HG03135 (cell line): ENCODE measurements at regions not wholly inside any gene's neighbourhood (a gene's known extent, or its start where the extent isn't known, plus 50 kb on each side); places are given as distances from the start of the nearest gene placed in this dataset.

Source experiments
- ATAC-seq: cut with Tn5 transposase; IDR thresholded peaks from one replicate; pipeline ENCODE4 v1.9.1; 2021; ENCODE audit warnings: mild to moderate bottlenecking, moderate library complexity; ENCODE audit not compliant: unreplicated experiment

DNA sequence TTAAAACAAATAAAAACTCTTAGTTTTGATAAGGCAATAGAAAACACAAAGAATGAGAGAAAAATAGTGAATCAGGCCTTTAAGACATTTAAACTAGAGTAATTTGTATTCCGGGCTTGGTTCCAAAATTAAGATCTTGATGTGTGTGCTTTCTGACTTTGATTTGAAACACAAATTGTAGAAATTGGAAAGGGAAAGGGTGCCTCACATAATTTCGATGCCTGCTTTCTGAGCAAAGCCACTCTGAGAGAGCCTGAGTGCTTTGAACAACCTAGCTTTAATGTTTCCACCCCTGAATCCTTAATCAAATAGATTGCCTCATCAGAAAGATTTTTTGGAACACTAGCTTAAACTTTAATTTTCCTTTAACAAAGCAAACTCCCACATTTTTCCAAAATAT, 666.8 kb downstream of the PCDH18 start:
- no peak for ATAC-seq

DNA sequence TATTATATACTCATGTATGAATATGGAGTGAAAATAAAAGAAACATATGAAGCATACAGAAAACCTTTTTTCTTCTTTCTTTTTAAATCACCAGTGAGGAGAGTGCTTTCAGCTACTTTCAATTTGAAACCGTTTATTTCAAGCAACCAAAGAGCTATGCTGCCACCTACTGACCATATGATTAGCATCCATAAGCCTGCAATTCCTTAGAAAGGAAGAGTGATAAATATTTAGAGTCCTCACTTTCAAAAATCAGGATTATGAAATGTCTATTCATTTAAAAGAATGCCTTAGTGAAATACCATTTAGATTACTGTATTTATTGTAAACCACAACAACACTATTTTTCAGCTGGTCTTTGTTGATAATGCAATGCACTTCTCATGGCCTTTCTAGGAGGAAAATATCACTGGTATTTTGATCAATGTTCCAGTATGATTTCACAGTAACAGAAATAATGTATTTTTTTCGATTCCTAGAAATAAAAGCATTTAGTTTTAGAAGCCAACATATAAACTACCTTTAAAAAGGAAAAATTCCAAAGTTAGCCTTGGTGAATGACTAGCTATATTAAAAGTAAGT, 667.6 kb downstream of the PCDH18 start:
- ATAC-seq, result peak; percentile 86

DNA sequence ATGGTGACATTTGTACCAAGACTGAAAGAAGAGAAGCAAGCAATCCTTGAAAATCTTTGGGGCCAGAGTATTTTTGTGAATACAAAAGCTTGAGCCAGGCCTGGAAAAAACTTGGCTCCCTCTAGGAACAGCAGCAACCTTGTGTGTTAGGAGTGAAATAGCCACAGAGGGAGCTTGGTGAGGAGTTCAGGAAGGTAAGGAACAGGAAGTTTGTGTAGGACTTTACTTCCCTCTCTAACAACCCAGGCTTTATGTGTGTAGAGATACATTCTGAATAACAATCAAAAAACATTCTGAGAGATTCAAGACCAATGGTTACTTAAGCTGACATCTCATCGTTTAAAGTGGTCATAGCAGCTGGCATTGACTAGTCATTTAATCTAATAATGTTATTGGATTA, 668.5 kb downstream of the PCDH18 start:
- ATAC-seq, result no peak

DNA sequence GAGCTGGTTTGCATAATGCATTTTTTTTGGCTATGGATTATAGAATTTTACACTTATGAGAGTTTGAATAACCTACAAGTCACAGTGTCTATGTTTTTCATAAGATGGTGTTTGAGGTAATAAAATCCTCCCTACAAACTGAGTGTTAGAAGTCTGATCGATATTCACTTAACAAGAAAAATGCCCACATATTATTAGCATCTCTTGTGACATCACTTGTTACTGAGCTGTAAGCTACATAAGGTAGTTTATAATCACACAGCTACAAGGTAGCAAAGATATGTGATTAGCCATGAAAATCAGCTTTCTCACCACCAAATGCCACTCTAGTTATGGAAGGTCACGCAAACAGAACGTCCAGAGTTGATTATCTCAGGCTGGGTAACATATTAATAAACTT, 669.6 kb downstream of the PCDH18 start:
- ATAC-seq, result no peak

DNA sequence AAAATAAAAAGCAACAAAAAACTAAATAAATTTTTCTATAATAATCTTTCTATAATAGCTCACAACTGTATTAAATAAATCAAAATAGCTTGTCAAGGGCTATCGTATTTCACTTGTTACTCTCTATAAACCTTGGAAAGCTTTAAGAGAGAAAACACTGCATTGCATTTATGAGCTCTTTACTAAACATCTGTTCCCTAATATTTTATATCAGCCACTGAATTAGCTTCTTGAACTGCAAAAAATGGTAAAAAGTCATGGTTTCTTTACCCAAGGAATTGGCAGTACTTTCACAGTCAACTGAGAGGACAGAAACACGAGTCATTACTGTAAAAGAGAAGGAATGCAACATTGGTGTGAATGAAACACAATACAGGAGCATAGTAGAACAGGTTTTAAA, 671.2 kb downstream of the PCDH18 start:
- no peak for ATAC-seq

DNA sequence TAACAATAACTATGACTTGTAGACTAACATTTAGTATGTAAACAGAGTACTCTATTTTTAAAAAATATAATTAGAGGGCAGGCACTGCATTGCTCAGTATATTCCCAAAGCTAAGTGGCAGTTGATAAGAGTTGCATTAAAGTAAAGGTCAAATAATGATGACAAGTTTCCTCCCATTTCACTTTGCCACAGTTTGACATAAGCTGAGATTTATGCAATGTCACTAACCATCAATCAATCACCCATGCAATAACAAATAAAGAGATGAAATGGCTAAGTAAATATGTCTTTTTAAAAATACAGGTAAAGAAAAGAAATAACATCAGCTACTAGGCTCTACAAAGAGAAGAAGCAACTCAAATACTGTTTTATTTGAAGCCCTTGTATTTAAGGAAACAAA, 673.4 kb downstream of the PCDH18 start:
- no peak for ATAC-seq

DNA sequence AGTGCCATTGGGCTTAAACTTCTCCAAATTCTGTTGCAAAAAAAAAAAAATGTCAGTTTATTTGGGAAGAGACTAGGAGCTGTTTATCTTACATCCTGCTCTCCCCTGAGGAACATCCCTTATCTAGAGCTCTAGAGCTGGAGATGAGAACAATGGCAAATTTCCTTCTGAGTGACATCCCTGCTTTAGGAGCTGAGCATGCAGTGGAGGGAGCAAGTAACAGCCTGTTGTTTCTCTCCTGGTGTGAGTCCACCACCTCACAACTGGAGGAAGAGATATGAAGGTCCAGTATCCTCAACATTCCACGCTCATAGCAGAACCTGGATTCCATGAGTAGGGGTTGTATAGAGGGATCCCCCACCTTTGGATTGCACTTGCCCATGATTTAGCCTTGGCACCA, 676.4 kb downstream of the PCDH18 start:
- ATAC-seq, result no peak

DNA sequence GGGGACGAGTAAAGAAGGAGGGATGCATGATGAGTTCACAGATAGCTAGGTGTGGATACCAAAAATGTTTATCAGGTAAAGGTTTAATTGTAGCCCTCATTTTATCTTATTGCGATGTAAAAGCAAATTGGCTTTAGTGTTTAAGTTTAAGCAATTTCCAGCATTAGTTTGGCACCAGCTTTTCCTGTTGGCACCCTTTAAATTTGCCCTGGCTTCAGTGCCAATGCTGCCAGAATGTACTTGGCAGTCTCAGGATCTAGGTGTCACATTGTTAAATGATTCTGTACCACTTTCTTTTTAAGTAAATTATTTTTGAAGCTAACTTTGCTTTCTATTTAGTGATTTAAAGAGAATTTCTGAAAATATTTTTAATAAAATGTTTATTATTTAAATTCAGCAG, 681.8 kb downstream of the PCDH18 start:
- no peak for ATAC-seq

DNA sequence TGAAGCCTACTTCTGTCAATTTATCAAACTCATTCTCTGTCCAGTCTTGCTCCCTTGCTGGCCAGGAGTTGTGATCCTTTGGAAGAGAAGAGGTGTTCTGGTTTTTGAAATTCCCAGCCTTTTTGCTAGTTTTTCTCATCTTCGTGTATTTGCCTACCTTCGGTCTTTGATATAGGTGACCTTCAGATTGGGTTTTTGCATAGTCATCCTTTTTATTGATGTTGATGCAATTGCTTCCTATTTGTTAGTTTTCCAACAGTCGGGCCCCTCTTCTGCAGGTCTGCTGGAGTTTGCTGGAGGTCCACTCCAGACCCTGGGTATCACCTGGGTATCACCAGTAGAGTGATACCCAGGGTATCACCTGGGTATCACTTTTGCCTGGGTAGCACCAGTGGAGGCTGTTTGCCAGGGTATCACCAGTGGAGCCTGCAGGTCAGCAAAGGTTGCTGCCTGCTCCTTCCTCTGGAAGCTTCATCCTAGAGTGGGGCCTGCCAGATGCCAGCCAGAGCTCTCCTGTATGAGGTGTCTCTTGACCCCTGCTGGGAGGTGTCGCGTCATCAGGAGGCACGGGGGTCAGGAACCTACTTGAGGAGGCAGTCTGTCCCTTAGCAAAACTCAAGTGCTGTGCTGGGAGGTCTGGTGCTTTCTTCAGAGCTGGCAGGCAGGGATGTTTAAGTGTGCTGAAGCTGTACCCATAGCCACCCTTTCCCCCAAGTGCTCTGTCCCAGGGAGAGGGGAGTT, 684.2 kb downstream of the PCDH18 start:
- ATAC-seq, result no peak

DNA sequence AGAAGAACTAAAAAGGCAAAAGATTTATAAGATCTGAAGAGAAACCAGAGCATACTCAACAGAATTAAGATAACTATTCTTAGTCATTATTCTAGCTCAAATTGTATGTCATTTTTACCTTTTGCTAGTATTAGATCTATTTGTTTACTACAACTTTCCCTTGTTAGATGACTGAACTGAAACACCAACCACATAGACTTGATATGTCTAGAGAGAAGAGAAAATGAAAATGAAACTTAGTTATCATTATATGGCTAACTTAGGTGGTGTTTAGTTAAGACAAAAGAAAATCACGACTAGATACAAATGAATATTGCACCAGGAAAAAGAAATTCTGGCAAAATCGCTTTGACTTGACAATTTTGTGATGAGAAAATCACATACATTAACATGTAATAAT, 690.8 kb downstream of the PCDH18 start:
- no peak for ATAC-seq

DNA sequence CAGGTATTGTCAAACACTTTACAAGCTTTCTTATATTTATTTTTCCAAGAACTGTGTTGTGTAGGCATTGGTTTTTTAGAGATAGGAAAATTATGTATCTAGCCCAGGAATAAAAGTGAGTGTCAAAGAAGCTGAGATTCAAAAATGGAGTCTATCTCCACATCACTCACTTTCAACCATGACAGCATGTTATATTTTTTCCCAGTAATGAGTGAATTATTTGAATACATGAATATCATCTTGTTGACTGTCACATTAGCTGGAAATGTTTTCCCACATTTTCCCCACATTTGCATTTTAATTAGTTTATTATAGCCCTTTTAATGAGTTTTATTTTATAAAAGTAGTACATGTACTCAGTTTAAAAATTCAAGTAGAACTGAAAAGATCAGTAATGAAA, 693.7 kb downstream of the PCDH18 start:
- no peak for ATAC-seq

DNA sequence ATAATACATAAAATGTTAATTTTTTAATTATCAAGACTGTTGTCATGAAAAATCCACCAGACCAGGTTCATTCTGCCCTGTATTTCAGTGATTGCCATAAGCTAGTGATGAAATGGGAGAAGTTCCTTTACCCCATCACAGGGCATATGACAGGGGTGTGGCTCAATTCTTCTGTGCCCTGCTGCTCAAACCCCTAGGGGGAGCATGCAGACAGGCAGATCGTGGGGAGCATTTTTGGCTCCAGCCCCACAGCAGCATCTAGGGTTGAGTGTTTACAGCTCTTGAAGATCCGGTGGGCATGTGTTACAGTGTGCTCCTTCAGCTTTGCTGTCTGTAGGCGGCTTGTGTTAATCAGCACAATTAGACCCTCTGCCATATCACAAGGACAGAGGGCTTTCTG, 700.7 kb downstream of the PCDH18 start:
- no peak for ATAC-seq

DNA sequence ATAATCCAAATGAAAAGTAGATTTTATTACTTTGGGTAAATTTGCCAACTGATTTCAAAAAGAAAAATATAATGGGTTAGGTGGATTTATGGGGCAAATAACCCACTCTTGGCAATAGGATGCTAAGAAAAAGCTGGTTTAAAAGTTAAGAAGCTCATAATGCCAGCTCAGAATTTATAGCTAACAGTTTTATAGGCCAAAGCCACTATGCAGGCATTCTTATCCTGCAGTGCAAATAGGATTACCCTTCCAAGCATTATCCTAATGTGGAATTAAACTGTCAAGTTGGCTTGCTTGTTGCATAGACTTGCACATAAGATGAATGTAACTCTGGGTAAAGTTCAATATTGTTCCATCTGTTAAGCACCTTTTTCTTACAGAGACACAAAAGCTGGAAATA, 703.0 kb downstream of the PCDH18 start:
- no peak for ATAC-seq

DNA sequence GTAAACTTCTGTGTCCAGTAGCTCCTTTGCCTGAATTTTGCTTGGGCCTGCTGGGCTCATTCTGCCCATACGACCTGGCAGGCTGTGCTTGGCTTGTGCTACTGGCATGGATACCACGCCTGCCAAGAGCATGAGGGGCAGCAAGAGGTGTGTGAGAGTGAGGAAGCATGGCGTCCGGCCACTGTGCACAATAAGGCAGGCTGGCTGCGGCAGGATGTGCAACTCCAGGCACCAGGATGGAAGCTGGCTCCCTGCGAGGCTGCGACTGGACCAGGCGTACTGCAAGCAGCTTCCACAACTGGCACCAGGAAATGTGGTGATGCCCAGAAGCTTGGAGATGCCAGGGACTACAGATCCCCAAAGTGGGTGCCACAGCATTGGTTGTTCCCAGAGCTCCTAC, 709.3 kb downstream of the PCDH18 start:
- no peak for ATAC-seq

DNA sequence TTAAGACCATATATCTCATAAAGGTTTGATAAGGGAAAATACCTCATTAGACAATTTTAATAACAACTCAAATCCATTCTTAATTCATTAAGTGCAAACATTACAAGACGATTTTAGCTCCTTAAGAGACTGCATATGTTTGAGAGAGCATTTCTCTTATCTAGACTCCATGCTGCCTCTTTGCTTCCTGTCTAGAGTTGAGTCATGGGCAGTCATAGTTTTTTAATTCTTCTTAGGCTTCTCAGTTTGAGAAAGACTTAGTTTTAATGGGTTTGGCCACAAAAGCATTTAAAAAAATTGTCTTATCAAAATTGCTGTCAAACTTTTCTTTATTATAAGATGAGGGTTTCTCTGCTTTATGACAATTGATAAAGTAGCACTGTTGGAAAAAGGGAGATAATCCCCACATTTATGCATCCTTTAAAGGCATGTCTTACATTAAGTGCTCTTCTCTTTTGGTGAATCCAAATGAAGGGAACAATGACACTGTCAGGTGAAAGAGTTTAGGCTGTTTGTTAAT, 713.4 kb downstream of the PCDH18 start:
- ATAC-seq, result no peak

DNA sequence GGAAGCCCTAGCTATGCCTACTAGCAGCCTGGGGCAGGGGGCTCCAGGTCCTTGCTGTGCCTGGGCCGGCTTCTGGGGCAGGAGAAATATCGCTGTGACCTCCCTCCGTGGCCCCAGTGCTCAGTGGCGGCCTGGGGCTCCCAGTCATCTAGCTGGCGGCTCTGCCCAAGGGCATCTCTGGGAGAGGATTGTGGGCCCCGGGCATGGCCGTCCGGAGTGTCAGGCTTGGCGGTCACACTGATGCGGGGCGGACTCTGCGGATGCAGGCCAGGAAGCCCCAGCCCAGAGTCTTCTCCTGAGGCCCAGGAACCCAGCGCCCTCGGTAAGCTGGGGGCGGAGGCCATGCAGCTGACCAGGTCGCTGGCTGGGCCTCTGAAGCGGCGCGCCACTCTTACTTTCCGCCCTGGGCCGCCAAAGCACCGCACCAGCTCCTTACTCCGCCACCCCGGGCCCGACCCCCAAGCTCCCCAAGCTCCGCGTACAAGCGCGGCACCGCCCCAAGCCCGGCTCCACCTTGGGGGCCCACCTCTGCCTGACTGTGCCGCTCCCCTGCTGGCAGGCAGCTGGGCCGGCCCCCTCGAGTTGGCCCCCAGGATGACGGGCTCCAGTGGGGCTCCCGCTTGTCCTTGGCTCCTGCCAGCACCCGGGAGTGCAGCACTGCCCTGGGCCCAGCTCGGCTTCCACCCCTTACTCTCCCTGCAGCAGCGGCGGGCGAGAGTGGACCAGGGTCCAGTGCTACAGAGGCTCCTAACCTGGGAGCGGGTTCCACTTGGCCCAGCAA, 720.0 kb downstream of the PCDH18 start:
- no peak for ATAC-seq

DNA sequence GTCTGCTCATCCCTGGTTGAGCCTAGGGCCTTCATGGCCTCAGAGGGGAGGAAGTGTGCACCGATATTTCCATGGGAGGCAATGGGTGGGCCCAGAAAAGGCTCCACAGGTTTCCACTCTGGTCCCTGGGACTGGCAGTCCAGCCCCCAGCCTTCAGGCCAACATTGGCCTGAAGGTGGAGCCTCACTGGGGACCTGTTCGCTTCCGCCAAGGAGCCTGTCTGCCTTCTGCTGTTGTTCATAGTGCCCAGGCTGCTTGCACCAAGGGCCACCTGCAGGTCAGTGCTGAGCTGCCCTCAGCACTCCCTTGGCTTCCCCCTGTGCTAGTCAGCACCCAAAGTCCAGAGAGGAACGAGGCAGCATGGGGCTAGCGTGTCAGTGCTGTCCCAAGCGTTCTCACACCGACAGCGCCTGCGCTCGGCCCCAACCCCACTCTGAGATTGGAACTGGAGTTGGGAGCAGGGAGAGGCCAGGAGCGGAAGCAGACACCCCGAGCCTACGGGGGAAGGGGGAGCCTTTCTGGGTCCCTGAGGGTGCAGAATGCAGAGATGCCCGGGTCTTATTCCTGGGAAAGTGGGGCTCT, 720.7 kb downstream of the PCDH18 start:
- ATAC-seq, result no peak

DNA sequence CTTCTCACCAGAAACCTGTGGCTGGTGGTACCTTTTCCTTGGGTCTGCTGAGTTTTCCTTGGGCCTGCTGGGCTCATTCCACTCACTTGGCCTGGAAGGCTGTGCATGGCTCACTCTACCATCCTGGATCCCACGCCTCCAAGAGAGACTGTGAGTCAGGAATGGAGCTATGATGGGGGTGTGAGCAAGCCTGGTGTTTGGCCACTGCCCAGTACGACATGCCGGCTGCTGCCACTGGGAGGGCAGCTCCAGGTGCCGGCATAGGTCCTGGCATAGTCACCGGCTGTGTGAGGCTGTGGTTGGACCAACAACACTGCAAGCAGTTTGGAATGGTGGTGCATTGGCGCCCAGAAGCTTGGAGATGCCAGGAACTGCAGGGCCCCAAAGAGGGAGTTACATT, 721.7 kb downstream of the PCDH18 start:
- ATAC-seq, result no peak

DNA sequence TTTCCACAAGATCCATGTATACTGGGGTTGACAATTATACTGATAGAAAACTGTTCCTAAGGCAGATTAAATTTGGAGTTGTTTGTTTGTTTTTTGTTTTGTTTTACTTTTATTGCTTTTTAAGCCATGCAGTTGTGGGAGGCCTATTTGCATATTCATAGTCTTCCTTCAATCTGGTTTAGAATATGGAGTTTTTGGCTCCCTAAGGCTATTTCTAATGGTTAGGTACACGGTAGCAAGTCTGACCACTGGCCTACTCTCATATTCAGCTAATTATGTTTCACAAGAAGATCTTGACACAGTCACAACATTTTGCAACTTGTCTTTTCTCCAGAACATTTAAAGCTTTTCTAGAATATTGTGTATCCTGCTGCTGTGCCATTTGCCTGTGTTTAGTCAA, 725.5 kb downstream of the PCDH18 start:
- ATAC-seq, result no peak

DNA sequence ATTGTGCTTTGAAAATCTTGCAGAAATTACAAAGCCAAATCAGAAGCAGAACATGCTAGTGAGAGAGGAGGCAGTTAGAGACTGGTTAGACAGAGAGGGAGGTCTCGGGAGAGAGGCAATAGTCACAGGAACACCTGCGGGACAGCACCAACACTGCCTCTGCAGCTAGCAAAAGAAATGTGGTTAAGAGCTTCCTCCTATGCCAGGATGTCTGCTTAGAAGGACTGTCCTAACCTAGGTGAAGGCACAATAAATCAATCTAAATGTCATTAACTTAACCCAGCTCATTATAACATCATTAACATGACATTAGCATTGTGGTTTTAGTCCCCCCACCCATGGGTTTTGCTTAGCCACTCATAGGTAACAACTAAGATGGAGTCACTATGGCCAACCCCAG, 726.7 kb downstream of the PCDH18 start:
- no peak for ATAC-seq

DNA sequence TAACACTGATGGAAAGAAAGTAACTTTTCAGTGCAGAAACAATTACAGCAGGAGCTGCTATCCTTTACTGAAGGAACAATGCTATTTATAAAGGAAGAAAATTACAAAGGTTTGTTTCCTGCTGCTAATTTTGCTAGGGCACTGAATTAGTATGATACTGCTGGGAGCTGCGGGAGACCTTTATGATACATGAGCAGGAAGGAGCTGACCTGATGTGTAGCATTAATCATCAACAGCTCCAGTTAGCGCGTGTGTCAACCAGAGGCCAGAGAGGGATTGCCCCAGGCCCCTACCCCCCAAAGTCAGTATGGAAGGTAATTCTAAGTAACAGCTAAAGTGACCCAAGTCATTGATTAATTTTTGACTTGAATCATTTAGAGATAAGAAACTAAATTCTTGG, 728.9 kb downstream of the PCDH18 start:
- ATAC-seq, result no peak

DNA sequence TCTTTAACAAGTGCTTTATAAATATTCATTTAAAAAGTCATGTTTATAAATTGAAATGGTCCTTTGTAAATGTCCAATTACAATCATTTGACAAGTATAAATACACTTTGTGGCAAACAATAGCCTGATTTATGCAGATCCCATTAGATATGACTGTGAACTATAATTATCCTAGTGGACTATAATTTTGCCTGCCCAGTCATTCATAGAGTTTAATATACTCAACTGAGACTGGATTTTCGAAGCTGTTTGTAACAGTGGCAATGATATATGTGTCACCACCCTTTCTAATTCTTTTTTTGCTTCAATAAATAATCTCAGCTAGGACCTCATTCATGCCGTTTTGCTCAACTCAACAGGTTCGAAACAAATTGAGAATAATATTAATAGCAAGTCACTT, 732.0 kb downstream of the PCDH18 start:
- ATAC-seq, result no peak
